A549 (cell line): ENCODE measurements at regions not wholly inside any gene's neighbourhood (a gene's known extent, or its start where the extent isn't known, plus 50 kb on each side); places are given as distances from the start of the nearest gene placed in this dataset.

Source experiments
- ATAC-seq, 2 experiments: fragments of 200-7000 bp in 1 of 2; fragments of >200 bp in 1 of 2; cut with Nextera tagmentation in 1 of 2; cut with Tn5 transposase in 1 of 2; 3 replicates each; pipeline versions ENCODE4 v1.8.0 to v1.9.1; 2018 to 2020; ENCODE audit warnings: mild to moderate bottlenecking in 1 of 2, moderate library complexity in 1 of 2
- CTCF ChIA-PET: fragments of 300-600 bp; sonication (Branson Sonifier 250); formaldehyde crosslinking; extraction: SDS; loops from one replicate; lab custom pipeline; 2021; ENCODE audit warnings: antibody characterized with exemption, inconsistent platforms; lab: Yijun Ruan, JAX
- POLR2A ChIA-PET: fragments of 350-600 bp; formaldehyde crosslinking; extraction: SDS; loops from one replicate; lab custom pipeline; 2021; ENCODE audit warnings: antibody characterized with exemption, inconsistent platforms; lab: Yijun Ruan, JAX
- DNase-seq, 2 experiments: peaks; one replicate each; pipeline versions ENCODE4 v3.0.0 to v3.0.0-alpha.2; 2011 to 2016; ENCODE audit warnings: low read depth in 1 of 2, low spot score in 1 of 2
- FAIRE-seq: peaks from 2 replicates; lab custom pipeline; 2011; peaks lifted over from hg19 to GRCh38; lab: Jason Lieb, UNC
- H3K27ac ChIP-seq, 2 experiments: fragments of >200 bp; sonication (Bioruptor Twin); formaldehyde crosslinking; 3 replicates each; pipeline ENCODE4 v1.5.1; 2016 to 2017
- H3K4me1 ChIP-seq: fragments of >200 bp; sonication (Bioruptor Twin); formaldehyde crosslinking; 3 replicates; pipeline ENCODE4 v1.6.1; 2016
- H3K4me2 ChIP-seq: fragments of >200 bp; sonication (Bioruptor Twin); formaldehyde crosslinking; 3 replicates; pipeline ENCODE4 v1.6.1; 2016
- H3K4me3 ChIP-seq: fragments of >200 bp; sonication (Bioruptor Twin); formaldehyde crosslinking; 3 replicates; pipeline ENCODE4 v1.5.1; 2016
- H3K9me3 ChIP-seq: fragments of >200 bp; sonication (Bioruptor Twin); formaldehyde crosslinking; 3 replicates; pipeline ENCODE4 v1.6.1; 2016
- BHLHE40 ChIP-seq: IDR thresholded peaks from 2 replicates; pipeline ENCODE4 v1.6.1; 2012; ENCODE audit warnings: low read depth, low read length, inconsistent platforms
- CBX2 ChIP-seq: fragments of 200-600 bp; sonication (generic); IDR thresholded peaks from 2 replicates; pipeline ENCODE4 v1.6.1; 2016; ENCODE audit warnings: low read depth, mild to moderate bottlenecking, borderline replicate concordance
- EHF ChIP-seq: fragments of 250-450 bp; sonication (Bioruptor Pico); IDR thresholded peaks from 2 replicates; pipeline ENCODE4 v1.5.0; 2020; ENCODE audit warnings: mild to moderate bottlenecking
- ELK1 ChIP-seq: fragments of 150-350 bp; IDR thresholded peaks from 2 replicates; pipeline ENCODE4 v1.6.1; 2014; ENCODE audit warnings: low read depth, mild to moderate bottlenecking, low read length
- EP300 ChIP-seq, 2 experiments: fragments of >200 bp; sonication (Bioruptor Twin); formaldehyde crosslinking; IDR thresholded peaks; 2 replicates in 1 of 2; 3 replicates in 1 of 2; pipeline ENCODE4 v1.6.1; 2016 to 2017
- FOSB ChIP-seq: fragments of 250-450 bp; sonication (Bioruptor Pico); IDR thresholded peaks from 2 replicates; pipeline ENCODE4 v1.5.0; 2020; ENCODE audit warnings: mild to moderate bottlenecking, moderate library complexity
- GATA3 ChIP-seq: IDR thresholded peaks from 2 replicates; pipeline ENCODE4 v1.6.1; 2012; ENCODE audit warnings: borderline replicate concordance
- HOXB13 ChIP-seq: fragments of 250-450 bp; sonication (Bioruptor Pico); IDR thresholded peaks from 2 replicates; pipeline ENCODE4 v1.5.0; 2020; ENCODE audit warnings: low read depth, mild to moderate bottlenecking, moderate library complexity
- JUNB ChIP-seq: fragments of >200 bp; sonication (Bioruptor Twin); formaldehyde crosslinking; IDR thresholded peaks from 2 replicates; pipeline ENCODE4 v1.6.1; 2016
- KDM5A ChIP-seq: fragments of 200-600 bp; sonication (generic); IDR thresholded peaks from 2 replicates; pipeline ENCODE4 v1.6.1; 2016; ENCODE audit warnings: antibody characterized with exemption, mild to moderate bottlenecking
- MAFK ChIP-seq: fragments of 450-650 bp; IDR thresholded peaks from 2 replicates; pipeline ENCODE4 v1.6.1; 2014; ENCODE audit not compliant: partially characterized antibody
- MAZ ChIP-seq: fragments of 150-350 bp; IDR thresholded peaks from 2 replicates; pipeline ENCODE4 v1.6.1; 2014; ENCODE audit warnings: antibody characterized with exemption, low read depth, low read length, borderline replicate concordance
- MYC ChIP-seq: IDR thresholded peaks from 2 replicates; pipeline ENCODE4 v1.6.1; 2012; ENCODE audit warnings: mild to moderate bottlenecking, inconsistent platforms, low read length, improper control_type of control experiment, borderline replicate concordance
- NFE2L2 ChIP-seq: fragments of 150-350 bp; conservative IDR thresholded peaks from 2 replicates; pipeline ENCODE4 v1.6.1; 2014; ENCODE audit warnings: low read length
- RAD21 ChIP-seq, 2 experiments: fragments of >200 bp in 1 of 2; sonication (Bioruptor Twin) in 1 of 2; formaldehyde crosslinking in 1 of 2; IDR thresholded peaks in 1 of 2; conservative IDR thresholded peaks in 1 of 2; 2 replicates in 1 of 2; 3 replicates in 1 of 2; pipeline ENCODE4 v1.6.1; 2012 to 2018; ENCODE audit warnings: inconsistent platforms in 1 of 2
- RARB ChIP-seq: fragments of 250-450 bp; sonication (Bioruptor Pico); IDR thresholded peaks from 2 replicates; pipeline ENCODE4 v1.8.0; 2021; ENCODE audit warnings: mild to moderate bottlenecking, moderate library complexity
- RCOR1 ChIP-seq: fragments of 150-350 bp; IDR thresholded peaks from 2 replicates; pipeline ENCODE4 v1.6.1; 2014; ENCODE audit warnings: antibody characterized with exemption, low read length, low read depth
- REST ChIP-seq: fragments of 200-600 bp; sonication (generic); IDR thresholded peaks from 2 replicates; pipeline ENCODE4 v1.6.1; 2016; ENCODE audit warnings: antibody characterized with exemption, mild to moderate bottlenecking, moderate library complexity
- RFX5 ChIP-seq: fragments of 450-650 bp; IDR thresholded peaks from 2 replicates; pipeline ENCODE4 v1.7.1; 2014; ENCODE audit warnings: antibody characterized with exemption, mild to moderate bottlenecking, moderate library complexity
- RNF2 ChIP-seq: fragments of 200-600 bp; sonication (generic); IDR thresholded peaks from 2 replicates; pipeline ENCODE4 v1.6.1; 2016; ENCODE audit warnings: low read depth, mild to moderate bottlenecking, antibody characterized with exemption, moderate library complexity, borderline replicate concordance
- TFCP2L1 ChIP-seq: fragments of 250-450 bp; sonication (Bioruptor Pico); IDR thresholded peaks from 2 replicates; pipeline ENCODE4 v1.5.0; 2021; ENCODE audit warnings: mild to moderate bottlenecking
- ZC3H11A ChIP-seq: fragments of 450-650 bp; IDR thresholded peaks from 2 replicates; pipeline ENCODE4 v1.6.1; 2014; ENCODE audit warnings: antibody characterized with exemption, mild to moderate bottlenecking
- ZFP36 ChIP-seq: fragments of 450-650 bp; IDR thresholded peaks from 2 replicates; pipeline ENCODE4 v1.6.1; 2014; ENCODE audit warnings: borderline replicate concordance; ENCODE audit not compliant: partially characterized antibody
- ZNF302 ChIP-seq: fragments of 250-450 bp; sonication (Bioruptor Pico); IDR thresholded peaks from 2 replicates; pipeline ENCODE4 v1.9.0; 2021; ENCODE audit warnings: inconsistent platforms, mild to moderate bottlenecking, moderate library complexity
- ZSCAN20 ChIP-seq: fragments of 250-450 bp; sonication (Bioruptor Pico); IDR thresholded peaks from 2 replicates; pipeline ENCODE4 v1.8.0; 2022; ENCODE audit warnings: mild to moderate bottlenecking, moderate library complexity
- WGBS: methylation state at CpG from one replicate; pipeline ENCODE4 v1.1.6; 2017; ENCODE audit errors: missing lambda C conversion rate; 5-methylcytosine and 5-hydroxymethylcytosine counted together
- TF ChIP-seq, protein P1 (sequence below): IDR thresholded peaks from 2 replicates; pipeline ENCODE4 v1.6.1; 2012; ENCODE audit warnings: low read depth, borderline replicate concordance
- TF ChIP-seq, protein P2 (sequence below): fragments of 250-450 bp; sonication (Bioruptor Pico); IDR thresholded peaks from 2 replicates; pipeline ENCODE4 v1.5.0; 2020; ENCODE audit warnings: low read depth, mild to moderate bottlenecking, moderate library complexity

DNA sequence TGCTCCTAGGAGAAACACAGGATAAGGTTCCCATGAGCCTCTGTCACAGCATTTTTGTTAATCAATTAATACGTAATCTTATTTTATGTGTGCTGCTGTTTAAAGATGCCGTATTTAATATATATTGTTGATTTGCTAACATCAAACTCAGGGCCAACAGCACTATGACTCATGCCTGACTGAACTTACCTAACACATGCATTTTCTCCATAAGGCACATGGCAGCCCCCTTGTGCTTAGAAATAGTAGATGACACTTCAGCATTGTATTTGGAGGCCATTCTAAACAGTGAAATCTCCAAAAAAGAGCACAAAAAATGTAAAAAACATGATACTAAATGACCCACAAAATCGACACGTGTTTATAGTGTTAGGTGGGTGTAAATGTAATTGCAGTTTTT is 314.8 kb downstream of the MYCN start (continued):
- TF ChIP-seq ELK1 (no peak), CBX2 (no peak)
- TF ChIP-seq, all 56 proteins: peak for 0

- DNase-seq, result no peak
- no peak for FAIRE-seq
- POLR2A ChIA-PET, result no interaction called here
- WGBS, result 5% methylated on average over 3 of the region's 3 CpGs
- H3K27ac ChIP-seq, result no peak overlapping the region
- no peak for TF ChIP-seq RAD21 (conservative IDR thresholded peaks at IDR 0.05 in 1 of 2, IDR thresholded peaks at IDR 0.05 in 1 of 2)
- TF ChIP-seq ZSCAN20 (CRISPR knock-in tag), result no peak
- TF ChIP-seq ZFP36, result no peak
- TF ChIP-seq CBX2, result no peak
- TF ChIP-seq, protein P1, sequence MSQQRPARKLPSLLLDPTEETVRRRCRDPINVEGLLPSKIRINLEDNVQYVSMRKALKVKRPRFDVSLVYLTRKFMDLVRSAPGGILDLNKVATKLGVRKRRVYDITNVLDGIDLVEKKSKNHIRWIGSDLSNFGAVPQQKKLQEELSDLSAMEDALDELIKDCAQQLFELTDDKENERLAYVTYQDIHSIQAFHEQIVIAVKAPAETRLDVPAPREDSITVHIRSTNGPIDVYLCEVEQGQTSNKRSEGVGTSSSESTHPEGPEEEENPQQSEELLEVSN, result no peak
- no peaks in the 10 kb centered on the region for H3K4me1 ChIP-seq
- H3K9me3 ChIP-seq, result no peaks in the 10 kb centered on the region
- CTCF ChIA-PET, result no interaction called here
- H3K4me2 ChIP-seq, result no peak overlapping the region
- H3K4me3 ChIP-seq, result no peak overlapping the region
- ATAC-seq, result no peak
Observed at GRCh38 chr2:16254356-16254965, 314.1 kb downstream of the MYCN start.

DNA sequence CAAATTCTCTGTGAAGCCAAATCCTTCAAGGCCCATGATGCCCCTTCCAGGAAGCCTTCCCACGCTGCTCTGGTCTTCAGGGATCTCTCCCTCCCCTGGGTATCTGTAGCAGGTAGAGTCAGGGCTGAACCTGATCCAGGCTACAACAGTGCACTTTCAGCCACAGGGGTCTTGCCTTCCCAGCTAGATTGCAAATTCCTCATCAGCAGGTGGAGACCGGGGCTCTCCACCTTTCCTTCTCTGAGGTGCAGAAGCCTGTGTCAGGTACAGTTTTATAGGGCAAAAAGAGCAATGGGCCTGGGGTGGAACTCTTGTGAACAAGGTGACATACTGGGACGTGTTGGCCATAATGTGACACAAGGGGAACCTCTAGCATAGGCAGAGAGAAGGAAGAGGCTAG is 312.9 kb downstream of the MYCN start:
- 2% methylated on average over 3 of the region's 3 CpGs for WGBS
- FAIRE-seq, result no peak

DNA sequence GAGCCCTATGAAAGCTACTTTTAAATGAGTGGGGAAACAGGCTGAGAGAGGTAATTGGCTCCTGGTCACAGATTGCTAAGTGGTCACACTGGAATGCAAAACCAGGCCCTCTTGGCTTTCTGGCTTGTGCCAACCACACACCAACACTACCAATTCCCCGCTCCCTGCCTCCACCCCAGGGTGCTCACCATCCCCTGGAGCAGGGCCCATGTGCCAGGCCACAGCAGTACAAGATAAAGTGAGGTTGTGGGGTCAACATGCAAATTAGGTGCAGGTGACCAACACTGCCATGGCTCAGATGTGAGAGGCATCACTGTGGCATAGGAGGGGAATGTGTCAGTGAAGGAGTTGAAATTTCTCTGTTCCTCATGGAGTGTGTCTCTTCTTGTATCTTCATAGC is 312.5 kb downstream of the MYCN start:
- no peaks in the 10 kb centered on the region for H3K4me1 ChIP-seq
- POLR2A ChIA-PET, result no interaction called here
- WGBS, result 0% methylated on average over 1 of the region's 1 CpG
- FAIRE-seq, result no peak
- H3K9me3 ChIP-seq, result no peaks in the 10 kb centered on the region; the same call in 2 of the 3 replicates
- H3K27ac ChIP-seq, result no peak overlapping the region
- H3K4me2 ChIP-seq, result no peak overlapping the region
- CTCF ChIA-PET, result no interaction called here
- H3K4me3 ChIP-seq, result no peak overlapping the region
- no peak for DNase-seq
- no peak for ATAC-seq
- TF ChIP-seq ZNF302 (CRISPR knock-in tag) (no peak), TFCP2L1 (CRISPR knock-in tag) (no peak), MAFK (no peak), HOXB13 (CRISPR knock-in tag) (no peak), NFE2L2 (no peak), GATA3 (no peak), REST (no peak), RCOR1 (no peak), ZC3H11A (no peak), RFX5 (no peak), RNF2 (no peak), EHF (no peak), ELK1 (no peak), JUNB (no peak)
- TF ChIP-seq, protein P1, result no peak

More for the DNA sequence above, 312.9 kb downstream of the MYCN start:
- DNase-seq, result no peak
- H3K27ac ChIP-seq, result no peak overlapping the region
- no peak for TF ChIP-seq KDM5A
- no peak for TF ChIP-seq FOSB
- no peak for TF ChIP-seq EP300 (IDR thresholded peaks at IDR 0.05)
- TF ChIP-seq BHLHE40, result no peak
- TF ChIP-seq RARB (CRISPR knock-in tag), result no peak
- no peak for TF ChIP-seq MAZ
- TF ChIP-seq, protein P2, sequence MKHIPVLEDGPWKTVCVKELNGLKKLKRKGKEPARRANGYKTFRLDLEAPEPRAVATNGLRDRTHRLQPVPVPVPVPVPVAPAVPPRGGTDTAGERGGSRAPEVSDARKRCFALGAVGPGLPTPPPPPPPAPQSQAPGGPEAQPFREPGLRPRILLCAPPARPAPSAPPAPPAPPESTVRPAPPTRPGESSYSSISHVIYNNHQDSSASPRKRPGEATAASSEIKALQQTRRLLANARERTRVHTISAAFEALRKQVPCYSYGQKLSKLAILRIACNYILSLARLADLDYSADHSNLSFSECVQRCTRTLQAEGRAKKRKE, result no peak
- TF ChIP-seq MYC, result no peak
- no peak for TF ChIP-seq ZNF302 (CRISPR knock-in tag)
- TF ChIP-seq, all 56 proteins: peak for 0
- Histone ChIP-seq H3K4me3 (no peak overlapping the region), H3K9me3 (no peaks in the 10 kb centered on the region; the same call in 2 of the 3 replicates), H3K4me2 (no peak overlapping the region), H3K4me1 (no peaks in the 10 kb centered on the region)
- POLR2A ChIA-PET, result no interaction called here
- CTCF ChIA-PET, result no interaction called here
- no peak for ATAC-seq
